Renal cortical epithelial cell (primary cell): ENCODE measurements at regions not wholly inside any gene's neighbourhood (a gene's known extent, or its start where the extent isn't known, plus 50 kb on each side); places are given as distances from the start of the nearest gene placed in this dataset.
A peak's percentile ranks its signal among the peaks of the same experiment; 100 is the strongest.

Experiments used
- DNase-seq: peaks from one replicate; pipeline ENCODE4 v3.0.0-alpha.2; 2011; ENCODE audit warnings: low read depth

DNA sequence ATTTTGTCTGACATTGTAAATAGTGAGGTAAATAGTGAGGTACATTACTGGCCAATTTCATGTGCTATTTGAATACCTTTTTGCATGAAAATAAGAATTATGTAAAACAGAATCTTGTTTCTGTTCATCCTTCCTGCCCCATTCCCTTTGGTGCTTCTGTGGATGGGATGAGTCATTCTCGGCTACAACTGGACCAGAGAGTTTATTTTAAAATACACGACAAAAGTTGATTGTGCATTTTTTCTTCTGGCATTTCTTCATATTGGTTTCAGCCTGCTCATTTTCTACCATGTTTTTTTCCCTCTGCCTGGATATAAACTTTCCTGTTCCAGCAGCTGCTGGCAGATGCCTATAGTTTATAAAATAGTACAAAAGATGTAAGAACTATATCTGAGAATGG is 107.5 kb downstream of the CYSLTR2 start:
- no peak for DNase-seq

DNA sequence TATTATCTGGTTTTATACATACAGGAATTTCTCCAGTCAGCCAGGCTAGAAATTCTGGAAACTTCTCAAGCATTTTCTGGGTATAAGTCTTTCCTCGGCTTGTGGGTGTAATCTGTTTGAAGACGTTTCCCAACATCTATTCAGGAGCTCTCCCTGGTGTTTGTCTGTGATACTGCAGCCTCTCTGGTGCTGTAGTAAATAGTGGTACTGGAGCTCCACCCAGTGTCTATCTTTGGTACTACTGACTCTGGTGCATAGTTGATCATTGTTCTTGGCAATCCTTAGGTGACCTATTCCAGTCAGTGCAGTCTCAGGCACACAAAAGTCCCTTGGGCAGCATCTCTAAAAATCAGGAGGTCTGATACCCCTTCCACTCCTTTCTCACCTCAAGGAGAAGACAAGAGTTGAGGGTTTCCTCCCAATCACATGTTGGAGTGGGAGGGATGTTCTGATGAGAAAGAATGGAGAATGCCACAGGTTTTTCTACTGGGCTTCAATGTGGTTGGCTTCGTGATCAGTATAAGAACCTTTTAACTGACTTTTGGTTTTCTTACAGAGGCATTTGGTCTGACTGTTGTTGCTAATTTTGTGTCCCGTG is 115.5 kb downstream of the CYSLTR2 start:
- peak; percentile 89 for DNase-seq

DNA sequence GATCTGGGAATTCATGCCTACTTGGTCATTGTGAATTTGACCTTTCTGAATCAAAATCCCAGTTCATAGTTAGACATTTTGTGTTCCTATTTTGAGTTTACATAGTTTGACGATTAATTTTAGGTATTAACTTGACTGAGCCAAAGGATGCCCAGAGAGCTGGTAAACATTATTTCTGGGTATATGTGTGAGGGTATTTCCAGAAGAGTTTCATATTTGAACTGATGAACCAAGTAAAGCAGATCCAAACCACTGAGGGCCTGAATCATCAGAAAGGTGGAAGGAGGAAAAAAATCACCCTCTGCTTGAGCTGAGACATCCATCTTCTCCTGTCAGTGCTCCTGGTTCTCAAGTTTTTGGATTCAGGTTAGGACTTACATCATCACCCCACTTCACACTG is 116.6 kb downstream of the CYSLTR2 start:
- DNase-seq: peak; percentile 30

DNA sequence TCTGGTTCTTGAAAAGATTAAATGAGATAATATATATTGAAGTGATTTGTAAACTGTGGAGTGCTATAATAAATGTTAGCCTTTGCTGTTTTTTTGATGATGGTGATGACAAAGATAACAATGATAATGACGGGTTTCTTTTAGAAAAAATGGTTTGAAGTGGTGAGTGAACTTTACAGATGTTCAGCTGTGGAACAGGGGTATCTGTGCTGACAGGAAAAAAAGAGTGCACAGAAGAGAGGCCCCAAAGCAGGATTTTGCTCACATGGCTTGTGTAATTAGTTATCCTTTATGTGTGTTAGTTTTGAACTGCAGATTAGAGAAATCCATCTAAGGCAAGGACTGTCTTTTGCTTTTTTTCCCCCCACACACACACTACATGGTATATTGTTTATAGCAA is 119.2 kb downstream of the CYSLTR2 start:
- DNase-seq: no peak

DNA sequence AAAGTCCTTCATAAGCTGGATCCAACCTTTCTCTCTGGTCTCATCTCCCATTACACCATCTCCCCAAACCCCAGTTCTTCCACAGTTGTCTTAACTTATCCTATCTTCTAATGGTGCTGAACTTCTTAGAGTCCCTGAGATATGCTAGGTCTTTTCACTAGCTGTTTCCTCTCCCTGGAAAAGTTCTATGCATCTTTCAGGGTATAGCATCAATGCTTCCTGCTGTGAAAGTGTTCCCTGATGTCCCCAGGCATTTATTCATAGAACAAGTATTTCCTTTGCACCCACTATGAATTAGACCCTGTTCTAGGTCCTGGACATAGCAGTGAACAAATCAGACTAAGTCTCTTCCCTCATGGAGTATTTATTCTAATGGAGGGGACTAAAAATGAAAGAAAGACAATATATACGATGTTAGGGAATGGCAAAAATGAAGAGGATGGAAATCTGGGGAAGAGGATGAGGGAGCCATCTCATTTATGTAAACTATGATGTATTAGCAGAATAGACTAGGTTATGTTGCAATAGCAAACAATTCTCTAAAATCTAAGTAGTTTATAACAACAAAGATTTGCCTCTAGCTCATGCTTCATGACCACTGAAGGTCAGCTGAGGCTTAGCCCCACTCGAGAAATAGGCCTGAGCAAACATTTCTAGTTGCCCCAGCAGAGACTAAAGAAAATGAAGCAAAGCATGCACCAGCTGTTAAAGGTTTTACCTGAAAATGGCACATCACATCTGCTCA is 120.0 kb downstream of the CYSLTR2 start:
- peak; percentile 7 for DNase-seq

DNA sequence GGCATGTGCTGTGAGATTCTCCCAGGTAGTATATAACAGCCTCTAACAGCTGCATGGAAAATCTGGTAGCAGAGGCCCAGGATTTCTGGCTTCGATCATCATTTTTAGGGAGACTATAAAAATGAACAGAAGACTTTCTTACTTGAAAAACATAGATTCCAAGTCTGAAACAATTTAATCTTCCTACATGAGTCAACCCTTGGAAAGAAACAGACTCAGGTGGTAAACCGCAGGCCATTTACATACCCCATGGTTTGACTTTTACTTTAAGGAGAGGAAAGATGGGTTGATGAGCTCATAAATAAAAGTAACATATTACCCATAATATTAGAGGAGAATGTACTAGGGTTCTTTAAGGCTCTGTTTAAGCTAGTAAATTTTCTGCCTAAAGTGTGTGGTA is 121.6 kb downstream of the CYSLTR2 start:
- no peak for DNase-seq

DNA sequence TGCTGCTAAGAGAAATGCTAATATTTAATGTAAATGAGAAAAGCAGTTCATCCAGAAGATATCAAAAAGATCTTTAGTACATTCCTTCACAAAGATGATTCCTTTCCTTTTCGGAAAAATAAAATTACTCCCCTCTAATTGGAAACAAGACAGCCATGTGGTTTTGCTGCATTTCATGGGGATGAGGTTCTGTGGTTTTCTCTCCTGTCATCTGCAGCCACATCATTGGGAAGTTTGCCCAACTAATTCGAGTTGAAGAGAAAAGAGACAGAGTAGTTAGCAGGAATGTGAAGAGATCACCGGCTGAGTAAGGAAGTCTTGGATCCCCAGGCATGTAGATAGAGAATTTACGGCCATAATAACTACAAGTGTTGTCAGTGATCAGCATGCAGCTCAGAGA is 122.1 kb downstream of the CYSLTR2 start:
- DNase-seq: peak; percentile 90

DNA sequence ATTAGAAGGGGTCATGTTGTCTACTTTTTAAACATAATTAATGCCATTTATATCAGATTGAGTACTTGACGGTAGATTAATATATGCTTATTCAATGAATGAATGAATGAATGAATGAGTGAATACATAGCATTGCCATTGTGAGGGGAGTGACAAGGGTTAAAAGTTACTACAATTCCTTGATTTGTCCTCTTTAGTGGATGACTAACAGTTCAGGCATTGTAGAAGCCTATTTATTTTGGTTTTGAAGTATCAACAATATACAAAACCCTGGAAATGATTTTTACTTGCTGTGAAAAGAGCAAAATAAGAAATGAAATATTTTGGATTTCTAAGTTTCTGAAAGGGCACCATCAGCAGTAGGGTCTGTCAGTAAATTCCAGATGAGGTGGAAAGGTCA is 122.7 kb downstream of the CYSLTR2 start:
- DNase-seq: peak; percentile 21

DNA sequence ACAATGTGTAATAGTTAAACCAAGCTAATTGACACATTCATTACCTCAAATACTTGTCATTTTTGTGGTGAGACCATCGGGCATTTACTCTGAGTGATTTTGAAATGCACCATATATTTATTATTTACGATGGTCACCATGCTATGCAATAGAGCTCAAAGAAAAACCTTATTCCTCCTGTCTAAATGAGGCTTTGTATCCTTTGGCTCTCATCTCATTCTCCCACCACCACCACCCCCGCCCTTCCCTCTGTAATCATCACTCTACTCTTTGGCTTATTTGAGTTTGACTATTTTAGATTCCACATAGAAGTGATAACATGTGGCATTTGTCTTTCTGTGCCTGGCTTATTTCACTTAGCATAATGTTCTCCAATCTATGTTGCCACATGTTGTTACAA is 124.9 kb downstream of the CYSLTR2 start:
- no peak for DNase-seq

DNA sequence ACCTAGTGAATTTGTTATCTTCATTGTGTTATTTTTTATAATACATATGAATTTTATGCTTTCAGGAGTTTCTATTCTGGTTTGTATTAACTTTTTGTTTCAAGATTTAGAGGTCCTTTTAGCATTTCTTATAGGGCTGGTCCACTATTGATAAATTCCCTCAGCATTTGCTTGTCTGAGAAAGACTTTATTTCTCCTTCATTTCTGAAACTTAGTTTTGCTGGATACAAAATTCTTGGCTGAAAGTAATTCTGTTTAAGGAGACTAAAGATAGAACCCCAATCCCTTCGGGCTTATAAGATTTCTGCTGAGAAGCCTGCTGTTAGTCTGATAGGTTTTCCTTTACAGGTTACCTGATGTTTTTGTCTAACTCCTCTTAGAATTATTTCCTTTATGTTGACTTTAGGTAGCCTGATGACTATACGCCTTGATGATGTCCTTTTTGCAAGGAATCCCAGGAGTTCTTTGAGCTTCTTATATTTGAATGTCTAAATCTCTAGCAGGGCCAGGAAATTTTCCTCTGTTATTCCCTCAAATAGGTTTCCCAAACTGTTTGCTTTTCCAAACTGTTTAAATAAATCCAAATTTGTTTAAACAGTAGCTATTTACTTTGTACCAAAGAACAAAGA is 127.1 kb downstream of the CYSLTR2 start:
- no peak for DNase-seq

DNA sequence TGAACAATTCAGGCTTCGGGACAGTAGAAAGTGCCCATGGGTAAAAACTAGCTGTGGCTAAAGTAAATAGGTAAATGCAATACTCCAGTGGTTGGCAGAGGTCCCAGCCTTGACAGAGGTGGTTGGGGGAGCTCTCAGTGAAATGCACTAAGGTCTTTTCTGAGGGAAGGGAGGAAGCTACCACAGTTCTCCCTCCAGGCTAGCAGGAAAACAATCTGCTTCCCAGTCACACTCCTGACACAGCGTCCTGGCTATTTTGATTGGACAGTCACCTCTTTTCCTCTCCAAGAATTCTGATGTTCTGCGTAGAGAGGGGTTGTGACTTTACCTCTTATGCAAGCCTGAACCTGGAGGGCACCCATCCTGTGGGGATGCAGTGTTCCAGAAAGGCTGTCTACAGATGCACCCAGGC is 128.7 kb downstream of the CYSLTR2 start:
- DNase-seq: peak; percentile 96

DNA sequence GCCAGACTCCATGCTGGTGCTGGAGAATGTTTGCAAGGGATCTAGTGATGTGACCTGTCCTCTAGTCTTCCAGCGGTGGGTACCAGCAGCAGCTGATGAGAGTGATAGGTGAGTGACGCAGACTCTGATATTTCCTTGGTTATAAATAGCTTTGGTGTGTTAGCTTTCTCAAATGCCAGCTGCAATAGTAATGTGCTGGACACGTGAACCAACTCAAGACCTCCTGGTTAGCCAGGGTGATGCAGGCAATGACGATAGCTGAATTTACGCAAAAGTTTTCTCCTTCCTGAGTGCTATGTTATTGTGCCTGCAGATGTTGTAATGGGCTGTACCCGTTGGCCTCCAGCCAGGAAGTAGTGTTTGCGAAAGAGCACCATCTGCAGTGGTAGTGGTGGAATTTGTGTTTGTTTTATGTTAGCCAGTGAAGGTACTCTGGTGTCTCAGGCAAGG is 129.5 kb downstream of the CYSLTR2 start:
- peak; percentile 96 for DNase-seq

DNA sequence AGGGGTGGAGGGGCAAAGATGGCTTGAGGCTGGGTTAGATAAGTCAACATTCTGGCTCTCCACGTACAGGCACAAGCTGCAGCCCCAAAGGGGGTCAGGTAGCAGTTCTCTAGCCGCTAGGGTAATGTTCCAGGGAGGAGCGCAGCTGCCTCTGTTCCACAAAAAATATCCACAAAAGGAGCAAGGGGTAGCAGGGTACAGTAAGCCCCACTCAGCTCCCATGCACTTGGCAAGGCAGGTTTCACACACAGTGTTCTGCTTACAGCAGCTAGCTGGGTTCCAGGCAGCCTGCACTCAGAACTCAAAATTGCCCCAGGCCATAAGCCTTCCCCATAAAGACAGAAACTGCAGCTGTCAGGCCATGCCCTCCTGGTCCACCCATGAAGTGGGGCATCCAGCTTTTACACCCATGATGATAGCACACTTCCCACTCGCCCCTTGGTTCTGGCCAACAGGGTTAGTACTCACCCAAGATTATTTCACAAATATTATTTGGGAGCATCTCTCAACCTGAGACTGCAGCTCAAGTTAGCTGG is 130.0 kb downstream of the CYSLTR2 start:
- DNase-seq: no peak

DNA sequence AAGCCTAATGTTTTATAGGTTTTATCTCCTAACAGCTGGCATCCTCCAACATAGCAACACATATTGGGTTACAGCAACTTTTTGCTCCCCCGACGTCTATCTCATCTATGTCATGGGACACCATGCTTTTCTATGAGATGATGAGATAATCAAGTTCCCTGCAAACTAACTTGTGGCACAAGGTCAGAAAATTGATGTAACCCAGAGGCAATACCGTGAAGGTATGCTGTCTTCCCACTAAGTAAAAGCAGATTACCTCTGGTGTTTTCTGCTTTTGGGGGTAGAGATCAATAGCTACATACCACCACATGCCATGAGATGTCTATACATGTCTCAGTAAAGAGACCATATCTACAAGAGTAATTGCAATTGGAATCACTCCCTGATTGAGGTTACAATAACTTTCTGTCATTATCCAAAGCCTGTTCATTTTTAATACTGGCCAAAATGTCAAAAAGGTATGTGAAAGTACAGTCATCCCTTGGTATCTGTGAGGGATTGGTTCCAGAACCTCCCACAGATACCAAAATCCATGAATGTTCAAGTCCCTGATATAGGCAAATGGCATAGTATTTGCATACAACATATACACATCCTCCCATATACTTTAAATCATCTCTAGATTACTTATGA is 131.3 kb downstream of the CYSLTR2 start:
- no peak for DNase-seq

DNA sequence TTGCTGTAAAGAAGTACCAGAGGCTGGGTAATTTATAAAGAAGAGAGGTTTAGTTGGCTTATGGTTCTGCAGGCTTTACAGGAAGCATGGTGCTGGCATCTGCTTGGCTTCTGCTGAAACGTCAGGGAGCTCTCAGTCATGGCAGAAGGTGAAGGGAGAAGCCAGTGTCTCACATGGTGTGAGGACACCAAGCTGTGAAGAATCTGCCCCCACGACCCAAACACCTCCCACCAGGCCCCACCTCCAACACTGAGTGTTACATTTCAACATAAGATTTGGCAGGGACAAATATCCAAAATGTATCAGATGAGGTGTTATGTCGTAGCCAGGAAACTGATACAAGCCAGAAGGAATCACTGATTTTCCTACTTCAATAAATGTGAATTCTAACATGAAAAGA is 136.5 kb downstream of the CYSLTR2 start:
- DNase-seq: no peak

DNA sequence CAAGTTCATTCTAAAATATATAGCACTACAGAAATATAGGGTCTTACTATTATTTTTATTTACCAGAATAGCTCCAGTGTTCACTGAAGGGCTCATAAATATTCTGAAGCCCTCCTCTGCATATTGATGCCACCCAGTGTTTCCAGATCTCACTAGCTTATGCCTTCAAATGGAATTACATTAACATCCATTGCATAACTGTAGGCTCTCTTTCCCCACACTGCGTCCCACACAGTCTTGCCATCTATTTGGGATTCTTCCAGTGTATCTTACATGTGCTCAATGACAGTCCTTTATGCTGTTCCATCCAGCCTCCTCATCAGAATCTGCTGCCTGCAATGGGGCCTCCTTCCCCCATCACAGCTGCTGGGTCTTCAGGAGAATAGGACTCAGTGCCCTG is 137.2 kb downstream of the CYSLTR2 start:
- no peak for DNase-seq

DNA sequence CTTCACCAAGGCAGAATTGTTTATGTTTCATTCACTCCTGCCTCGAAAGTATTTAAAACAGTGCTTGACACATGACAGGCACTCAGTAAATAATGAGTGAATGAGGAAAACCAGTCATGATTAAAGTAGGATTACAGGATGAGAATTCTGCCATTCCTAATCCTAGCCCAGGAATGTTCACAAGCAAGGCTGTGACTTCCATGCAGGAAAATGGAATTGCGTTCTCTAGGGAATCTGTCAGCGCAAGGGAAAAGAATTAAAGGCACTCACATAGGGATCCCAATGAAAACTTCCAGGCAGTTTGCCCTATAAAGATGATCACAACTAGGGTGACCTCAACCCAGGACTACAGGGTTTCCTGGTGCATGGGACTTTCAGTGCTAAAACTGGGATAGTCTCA is 143.4 kb downstream of the CYSLTR2 start:
- DNase-seq: no peak

DNA sequence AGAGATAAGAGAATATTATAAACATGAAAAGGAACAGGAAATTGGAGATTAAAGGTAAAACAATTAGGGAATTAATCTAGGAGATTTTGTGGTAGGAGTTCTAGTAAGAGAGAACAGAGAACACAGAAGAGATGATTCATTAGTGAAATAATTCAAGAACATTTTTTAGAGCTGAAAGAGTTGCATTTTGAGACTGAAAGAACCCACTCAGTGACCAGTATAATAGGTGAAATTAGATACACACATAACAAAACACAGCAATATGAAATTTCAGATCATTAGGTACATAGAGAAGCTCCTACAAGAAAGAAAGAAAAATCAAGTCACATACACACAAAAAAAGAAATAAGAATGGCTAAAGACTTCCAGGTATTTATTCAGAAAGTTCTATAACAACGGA is 144.0 kb downstream of the CYSLTR2 start:
- DNase-seq: no peak

DNA sequence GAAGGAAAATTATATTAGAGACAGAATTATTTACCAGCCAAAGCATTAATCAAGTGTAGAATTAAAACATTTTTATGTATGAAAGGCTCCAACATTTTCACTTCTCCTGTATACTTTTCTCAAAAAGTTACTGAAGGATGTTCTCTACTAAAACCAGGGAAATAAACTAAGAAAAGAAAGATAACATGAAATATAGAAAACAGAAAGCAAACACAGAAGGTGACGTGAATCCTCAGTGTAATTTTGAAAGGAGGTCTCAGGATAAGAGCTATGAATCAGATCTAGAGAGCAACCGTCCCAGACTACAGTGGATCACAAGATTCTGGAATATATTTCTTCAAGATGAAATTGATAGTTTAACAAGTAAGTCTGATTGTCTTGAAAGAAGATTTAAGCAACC is 144.5 kb downstream of the CYSLTR2 start:
- DNase-seq: no peak

DNA sequence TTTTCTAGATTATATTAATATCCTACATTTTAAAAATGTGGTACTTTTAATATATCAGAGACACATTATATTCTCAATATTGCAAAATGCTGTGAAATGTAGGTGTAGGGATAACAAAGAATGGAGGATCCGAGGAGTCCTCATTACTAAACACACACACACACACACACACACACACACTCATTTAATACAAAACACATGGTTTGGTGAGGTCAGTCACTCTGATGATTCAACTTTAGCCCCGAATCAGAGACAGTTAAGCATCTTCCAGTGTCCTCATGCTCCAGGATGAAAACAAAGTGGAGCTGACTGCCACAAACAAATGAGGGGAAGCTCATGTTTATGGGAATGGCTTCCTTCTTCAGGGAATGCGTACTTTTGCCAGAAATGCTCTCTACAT is 147.5 kb downstream of the CYSLTR2 start:
- DNase-seq: peak; percentile 52

DNA sequence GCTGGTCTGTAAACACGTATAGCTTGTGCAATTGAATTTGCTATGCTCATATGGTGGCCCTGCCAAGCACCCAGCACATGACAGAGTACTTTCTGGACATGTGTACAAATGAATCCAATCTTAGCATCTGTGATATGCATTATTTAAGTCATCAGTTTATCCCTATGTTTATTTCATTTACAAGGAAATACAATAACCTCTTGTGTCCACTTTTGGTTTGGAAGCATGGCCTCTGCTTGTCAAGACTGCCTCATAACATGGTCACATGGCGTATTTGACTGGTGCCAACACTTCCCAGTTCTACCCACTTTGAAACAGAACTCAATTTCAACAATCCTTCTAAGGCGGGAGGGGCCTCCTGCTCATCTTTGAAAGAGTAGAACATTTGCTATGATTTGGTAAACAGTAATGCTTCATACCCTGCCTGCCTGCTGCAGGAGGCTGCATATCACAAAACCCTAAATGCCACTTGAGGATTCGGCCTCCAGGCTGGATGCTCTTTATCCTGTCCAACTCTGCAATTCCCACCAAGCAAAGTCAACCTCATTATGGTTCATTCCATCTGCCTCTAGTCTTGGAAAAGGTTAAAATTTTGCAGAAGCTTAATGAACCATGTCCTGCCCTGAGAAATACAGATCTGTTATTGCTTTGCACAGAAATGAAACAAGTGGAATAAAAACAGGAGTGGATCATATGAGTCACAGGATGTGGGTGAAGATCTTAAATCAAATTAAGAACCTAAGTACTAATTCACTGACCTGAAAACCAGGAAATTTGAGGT is 151.3 kb downstream of the CYSLTR2 start:
- peak; percentile 99 for DNase-seq

DNA sequence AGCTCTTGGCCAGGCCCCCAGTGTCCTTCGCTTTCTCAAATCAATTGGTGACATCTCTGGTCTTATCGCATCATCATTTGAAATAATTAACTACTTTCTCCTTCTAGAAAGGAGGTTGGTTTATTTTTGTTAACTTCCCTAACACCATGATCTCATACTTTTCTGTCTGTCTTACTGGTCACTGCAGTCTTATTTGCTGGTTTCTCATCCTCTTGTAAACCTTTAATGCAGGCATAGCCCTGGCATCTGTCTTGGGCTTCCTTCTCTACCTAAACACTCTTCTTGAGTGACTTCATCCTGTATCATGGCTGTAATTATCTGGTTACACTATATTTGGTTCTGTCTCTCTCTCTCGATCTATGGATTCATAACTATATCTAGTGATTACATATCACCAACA is 152.8 kb downstream of the CYSLTR2 start:
- no peak for DNase-seq
